Kasumi-1 (cell line): ENCODE measurements at regions not wholly inside any gene's neighbourhood (a gene's known extent, or its start where the extent isn't known, plus 50 kb on each side); places are given as distances from the start of the nearest gene placed in this dataset.
"Not testable (repeated sequence)": the region's sequence is repeated elsewhere in the genome, so short reads cannot be mapped to it uniquely, and the experiment has no call there.

ENCODE experiments used
- DNase-seq, 2 experiments: peaks; one replicate each; lab custom pipeline; 2025; lab: John Stamatoyannopoulos, UW

DNA sequence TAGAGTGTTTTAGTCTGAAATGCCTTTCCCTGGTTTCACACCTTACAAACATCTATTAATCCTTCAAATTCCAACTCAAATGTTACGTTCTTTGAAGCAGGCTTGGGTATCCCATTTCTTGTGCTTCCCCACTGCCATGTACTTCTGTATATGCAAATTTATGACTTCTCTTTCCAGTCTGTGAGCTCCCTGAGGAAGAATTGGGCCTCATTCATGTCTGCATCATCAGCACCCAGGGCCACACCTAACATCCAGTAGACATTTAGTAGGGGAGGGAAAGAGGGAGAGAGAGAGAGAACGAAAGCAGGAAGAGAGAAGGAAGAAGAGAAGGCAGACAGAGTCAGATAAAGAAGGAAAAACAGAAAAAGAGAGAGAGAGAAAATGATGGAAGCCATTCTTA lies 53.3 kb upstream of the KY start:
- DNase-seq = no peak

DNA sequence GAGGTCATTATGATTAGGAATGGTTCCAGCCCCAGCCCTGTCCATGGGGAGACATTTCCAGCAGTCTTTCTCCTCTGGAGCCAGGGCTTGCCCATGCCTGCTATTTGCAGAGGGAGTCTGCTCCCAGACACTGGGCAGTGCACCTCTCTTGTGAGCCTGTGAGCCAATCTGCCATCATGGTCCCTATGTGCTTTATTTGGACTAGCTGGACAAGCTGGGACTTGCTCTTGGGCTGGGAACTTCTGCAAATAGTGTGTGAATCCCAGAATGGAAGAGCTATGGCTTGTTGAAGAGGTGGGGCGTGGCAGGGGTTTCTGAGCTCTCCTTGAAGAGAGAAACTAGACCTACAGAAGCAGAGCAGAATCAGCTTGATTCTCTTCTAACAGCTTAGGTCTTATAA lies 53.7 kb upstream of the KY start:
- DNase-seq = no peak

DNA sequence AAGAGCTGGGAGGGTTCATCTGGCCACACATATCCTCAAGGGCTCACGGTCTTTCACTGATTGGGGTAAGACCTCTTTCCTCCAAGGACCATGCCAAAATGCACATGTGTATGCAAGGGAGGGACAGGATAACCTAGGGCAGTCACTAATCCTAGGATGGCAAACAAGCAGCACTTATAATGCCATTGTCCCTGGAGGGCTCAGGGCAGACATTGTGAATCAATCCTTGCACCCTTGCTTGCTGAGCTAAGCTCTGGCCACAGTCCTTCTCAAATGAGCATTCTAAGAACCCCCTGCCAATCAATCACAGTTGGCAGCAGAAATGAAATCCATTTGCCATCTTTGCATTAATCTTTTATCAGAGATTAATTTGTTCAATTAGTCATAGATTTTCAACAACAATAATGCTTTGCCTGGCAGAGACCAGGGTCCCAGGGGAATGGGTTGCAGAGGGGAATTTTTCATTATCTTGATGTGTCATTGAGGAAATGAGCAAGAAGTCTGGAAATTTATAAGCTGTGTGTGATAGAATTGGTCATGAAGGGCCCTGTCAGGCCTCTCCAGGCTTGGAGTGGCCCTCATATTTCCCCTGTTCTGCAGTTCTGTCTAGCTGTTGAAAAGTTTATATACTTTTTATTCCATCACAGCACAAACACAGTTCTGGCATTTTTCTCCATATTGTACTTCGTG lies 57.2 kb upstream of the KY start:
- DNase-seq = no peak

DNA sequence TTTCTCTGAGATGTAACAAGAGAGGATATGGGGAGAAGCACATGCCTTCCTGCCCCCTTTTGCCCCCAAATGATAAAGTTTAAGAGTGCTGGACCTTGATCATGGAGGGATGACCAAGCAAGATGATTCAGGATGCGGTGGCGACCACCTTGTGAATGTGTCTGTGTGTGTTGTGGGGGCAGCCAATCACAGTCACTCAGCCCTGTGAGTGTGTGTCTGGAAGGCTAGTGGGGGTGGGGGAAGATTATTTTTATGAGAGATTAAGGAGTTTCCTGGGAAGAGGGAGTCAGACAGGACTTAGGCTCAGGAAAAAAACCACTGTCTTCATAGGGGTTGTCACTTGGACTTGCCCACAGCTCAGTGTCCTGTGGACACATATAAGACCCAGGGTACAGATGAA lies 57.8 kb upstream of the KY start:
- DNase-seq = no peak

DNA sequence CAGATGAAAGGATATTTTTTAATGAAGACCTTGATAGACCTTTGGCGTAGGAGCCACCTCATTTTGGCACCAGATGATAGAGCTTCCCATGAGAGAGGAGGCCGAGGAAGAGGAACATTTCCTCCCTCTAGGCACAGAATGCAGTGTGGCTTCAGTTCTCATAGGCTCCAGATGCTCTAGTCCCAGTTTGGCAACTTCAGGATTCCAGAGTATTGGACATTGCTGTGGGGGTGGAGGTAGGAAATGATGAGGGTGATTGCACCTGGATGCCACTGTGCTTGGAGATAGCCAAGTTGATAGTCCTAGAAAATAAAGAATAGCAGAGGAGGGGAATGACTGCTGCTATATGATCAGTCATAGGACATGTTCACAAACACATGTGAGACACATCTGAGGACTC lies 58.3 kb upstream of the KY start:
- no peak for DNase-seq

DNA sequence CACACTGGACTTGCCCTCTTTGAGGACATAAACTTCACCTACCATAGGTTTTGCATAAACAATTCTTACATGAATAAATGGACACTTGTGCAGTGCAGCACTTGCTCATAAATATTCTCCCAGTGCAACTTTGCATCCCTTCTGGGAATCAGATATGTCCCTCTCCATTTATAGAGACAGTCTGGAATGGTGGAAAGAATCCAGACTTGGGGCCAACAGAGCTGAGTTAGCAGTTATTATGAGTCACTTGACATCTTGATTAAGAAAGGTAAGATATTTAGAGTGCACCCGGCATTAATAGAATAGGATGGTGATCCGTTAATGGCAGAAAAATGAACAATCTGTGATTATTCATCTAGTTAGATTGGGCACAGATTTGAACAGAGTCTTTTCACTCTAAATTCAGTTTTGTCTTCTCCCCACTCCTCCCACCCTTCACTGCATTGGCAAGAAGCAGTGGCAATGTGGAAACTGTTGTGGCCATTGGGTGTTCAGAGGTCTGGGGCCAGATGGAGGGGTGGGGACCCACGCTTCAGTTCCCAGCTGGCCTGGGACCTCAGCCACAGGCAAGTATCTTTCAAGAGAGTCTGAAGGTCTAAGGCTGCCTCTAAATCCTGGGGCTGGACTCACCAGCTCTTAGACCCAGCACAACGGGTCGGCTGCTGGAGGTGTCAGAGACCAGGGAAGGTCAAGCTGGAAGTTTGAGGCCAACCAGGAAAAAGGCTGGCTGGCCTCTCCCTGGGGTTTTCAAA lies 58.9 kb upstream of the KY start:
- no peak for DNase-seq

DNA sequence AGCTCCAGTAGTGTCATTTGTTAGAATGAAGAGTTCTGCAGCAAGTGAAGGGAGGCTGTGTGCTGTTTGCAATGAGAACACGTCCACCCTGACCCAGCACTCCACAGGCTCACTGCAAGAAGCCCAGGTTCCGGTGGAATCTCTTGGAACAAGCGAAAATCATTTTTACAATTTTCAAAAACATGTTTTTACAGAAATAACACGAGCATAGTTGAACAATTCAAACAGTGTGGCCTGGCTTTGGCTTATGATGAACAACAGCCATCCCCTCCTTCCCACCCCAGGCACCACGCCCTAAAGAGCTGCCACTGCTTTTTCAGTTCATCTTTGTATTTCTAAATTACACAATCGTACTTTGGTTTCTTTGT lies 59.5 kb upstream of the KY start:
- DNase-seq = no peak

DNA sequence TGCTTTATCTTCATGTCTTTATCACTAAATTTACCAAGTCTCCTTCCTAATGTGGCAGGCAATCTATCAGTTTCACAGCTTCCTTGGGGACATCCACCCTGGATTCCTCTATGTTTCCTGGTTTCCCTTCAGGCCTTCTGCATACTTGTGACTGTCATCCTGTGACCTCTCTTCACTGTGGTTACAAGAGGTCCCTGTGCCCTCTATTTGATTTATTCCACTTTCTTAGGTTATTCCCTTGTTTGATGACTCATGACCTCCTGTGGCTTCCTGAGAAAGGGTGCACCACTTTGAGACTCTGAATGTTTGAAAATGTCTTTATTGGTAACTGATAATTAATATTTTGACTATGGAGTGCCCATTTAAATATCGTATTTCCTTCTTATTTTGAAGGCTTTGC lies 60.5 kb upstream of the KY start:
- DNase-seq = no peak

DNA sequence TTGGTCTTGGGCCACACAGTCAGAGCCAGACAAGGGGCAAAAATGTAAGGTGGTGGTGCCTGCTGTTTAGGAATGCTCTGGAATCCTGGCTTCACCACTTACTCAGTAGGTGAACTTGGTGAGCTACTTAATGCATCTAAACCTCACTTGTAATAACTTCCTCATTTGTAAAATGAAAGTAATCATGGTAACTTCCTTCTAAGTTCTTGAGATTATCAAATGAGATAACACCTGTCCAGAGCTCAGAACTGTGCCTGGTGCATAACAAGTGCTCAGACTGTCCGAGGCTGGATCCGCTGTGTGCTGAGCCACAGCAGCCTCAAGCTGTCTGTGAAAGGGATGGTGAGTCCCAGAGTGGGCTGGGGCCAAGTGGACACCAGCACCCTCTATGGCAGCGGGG lies 62.8 kb upstream of the KY start:
- peak in 1 of 2 experiments; percentile 10 for DNase-seq

DNA sequence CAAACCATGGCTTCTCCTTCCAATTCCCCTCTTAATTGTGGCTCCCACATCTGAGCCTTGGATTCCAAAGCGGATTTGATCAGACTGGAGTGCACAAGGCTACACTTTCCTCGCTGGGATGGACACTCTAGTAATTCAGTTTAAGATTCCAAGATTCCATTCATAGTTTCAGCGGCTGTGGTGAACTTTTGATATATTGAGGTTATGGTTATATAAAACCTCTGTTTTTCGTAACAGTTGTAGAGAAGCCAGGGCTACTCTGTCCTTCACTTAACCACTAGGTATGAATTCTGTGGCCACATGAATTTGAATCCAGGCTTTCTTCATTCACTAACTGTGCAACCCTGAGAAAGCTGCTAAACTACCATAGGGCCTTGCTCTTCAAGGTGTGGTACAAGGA lies 67.9 kb upstream of the KY start:
- DNase-seq = no peak

DNA sequence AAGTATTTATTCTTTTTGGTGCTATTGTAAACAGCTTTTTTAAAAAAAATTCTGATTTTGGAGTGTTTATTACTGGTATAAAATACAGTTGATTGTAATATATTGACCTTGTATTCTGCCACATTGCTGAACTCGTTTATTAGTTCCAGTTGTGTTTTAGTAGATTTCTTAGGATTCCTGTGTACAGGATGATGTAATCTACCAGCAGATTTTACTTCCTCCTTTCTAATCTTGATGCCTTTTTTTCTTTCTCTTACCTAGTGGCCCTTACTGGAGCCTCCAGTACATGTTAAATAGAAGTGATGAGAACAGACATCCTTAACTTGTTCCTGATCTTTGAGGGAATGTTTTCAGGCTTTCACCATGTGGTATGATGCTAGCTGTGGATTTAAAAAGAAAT lies 70.4 kb upstream of the KY start:
- peak; percentile 48 to 55 for DNase-seq

DNA sequence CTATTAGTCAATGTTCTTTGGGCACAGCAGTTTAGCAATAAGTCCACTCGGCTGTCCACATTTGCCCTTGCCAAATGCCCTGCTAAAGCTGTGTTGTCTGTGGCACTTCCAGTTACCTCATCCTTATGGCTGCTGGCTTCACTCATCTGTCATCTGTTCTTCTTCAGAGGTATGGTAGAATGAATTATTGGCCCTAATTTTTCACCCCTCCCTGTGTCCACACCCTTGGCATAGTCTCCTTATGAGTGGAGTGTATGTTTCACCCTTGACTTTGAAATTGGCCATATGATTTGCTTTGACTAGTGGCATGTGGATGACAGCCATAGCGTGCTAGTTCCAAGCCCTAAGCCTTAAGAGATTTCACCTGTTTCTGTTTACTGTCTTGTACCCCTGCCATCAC lies 72.1 kb upstream of the EPHB1 start:
- DNase-seq = no peak

DNA sequence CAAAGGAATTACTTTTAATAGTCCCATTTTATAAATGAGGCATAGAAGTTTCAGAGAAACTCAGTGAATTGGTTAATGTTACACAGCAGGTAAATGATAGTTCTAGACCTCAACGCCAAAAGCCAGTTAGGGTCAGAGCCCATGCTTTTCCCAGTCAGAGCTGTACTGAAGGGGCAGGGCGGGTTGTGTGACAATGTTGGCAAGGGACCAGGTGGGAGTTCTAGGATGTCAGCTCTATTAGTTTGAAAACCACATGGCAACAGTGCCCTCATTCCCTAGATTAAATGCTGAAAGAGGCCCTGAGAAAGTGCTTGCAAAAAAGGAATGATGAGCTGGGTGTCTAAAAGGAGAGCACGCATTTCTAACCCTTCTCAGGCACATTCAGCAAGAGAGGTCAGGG lies 65.4 kb upstream of the EPHB1 start:
- no peak for DNase-seq

DNA sequence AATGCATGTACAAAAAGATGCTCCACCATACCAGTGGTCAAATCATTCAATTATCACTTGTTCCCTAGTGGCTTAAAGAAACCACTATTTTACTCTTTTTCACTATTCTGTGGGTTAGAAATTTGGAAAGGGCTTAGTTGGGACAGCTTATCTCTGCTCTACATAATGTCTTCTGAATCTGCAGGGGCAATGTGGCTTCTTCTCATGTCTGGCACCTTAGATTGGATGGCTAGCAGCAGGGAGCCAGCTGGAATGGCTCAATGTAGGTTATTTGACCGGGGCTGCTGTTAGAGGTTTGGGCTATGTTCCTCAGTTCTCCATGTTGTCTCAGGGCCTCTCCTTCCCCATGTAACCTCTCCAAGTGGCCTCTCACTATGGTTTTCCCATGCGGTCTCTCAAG lies 57.5 kb upstream of the EPHB1 start:
- DNase-seq = no peak

DNA sequence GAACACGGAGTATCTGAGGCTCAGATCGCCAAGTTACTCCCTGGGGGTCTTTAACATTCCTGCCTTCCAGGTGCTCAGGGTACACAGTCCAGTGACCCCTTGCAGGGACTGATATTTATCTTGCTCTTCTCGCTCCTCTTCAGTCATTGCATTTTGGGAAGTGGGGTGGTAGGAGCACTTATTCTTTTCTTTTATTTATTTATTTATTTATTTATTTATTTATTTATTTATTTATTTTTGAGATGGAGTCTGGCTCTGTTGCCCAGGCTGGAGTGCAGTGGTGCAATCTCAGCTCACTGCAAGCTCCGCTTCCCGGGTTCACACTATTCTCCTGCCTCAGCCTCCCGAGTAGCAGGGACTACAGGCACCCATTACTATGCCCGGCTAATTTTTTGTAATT lies 55.0 kb upstream of the EPHB1 start:
- DNase-seq = not testable (repeated sequence)

DNA sequence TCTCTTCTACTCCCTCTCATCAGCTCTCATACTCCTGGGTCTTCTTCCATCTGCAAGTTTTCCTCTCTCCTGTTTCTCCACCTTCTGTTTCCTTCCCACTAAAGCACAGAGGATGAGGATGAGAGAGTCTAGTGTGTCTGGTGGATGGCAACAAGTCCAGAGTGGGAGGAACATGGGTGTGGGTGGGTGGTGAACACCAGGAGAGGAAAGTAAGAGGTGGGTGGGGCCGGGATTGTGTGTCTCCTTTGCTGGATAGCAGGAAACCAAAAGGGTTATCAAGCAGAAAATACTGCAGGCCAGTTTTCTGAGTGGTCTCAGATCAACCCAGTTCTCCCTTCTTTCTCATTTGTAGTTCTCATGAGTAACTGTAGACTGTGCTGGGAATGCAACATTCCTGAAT lies 52.9 kb upstream of the EPHB1 start:
- no peak for DNase-seq

DNA sequence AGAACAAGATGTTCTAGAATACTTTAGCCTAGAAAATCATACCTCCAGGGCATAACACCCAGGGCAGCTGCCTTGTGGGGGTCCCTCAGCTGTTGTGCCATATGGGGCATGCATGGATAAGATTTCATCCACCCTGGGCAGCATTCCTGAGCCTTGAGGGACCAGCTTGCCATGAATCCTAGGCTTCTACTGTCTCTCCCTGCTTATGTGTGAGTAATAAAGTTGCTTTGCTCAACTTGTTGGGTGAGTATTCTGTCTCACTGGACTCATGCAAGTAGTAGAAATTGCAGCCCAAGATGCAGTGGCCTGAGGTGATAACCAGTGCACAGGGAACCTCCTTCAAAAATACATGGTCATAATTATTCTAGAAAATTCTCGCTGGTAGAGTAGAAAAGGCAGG lies 52.1 kb upstream of the EPHB1 start:
- DNase-seq = no peak
